ENCODE measurements at regions not wholly inside any gene's neighbourhood (a gene's known extent, or its start where the extent isn't known, plus 50 kb on each side); places are given as distances from the start of the nearest gene placed in this dataset.

GRCh38 chr14:39768589-39768988 lies 336.4 kb upstream of the FBXO33 start:
- H3K36me3 Mint-ChIP-seq (ENCODE audit: low read depth) = no peaks in the 10 kb centered on the region
- no peak for ATAC-seq

GRCh38 chr14:39766397-39767000 lies 334.3 kb upstream of the FBXO33 start:
- DNase-seq (no peak), ATAC-seq (no peak)
- Mint-ChIP-seq H3K27me3 (no peaks in the 10 kb centered on the region), H3K4me1 (peaks cover 11% of the 10 kb centered on the region), H3K36me3 (ENCODE audit: low read depth) (no peaks in the 10 kb centered on the region), H3K4me3 (no peak overlapping the region), H3K27ac (no peak overlapping the region)
- H3K9me3 ChIP-seq (ENCODE audit: control insufficient read depth, low read length, poor library complexity, severe bottlenecking) = no peaks in the 10 kb centered on the region

More at GRCh38 chr14:39768589-39768988, 336.4 kb upstream of the FBXO33 start:
- DNase-seq = no peak
- H3K9me3 ChIP-seq (ENCODE audit: control insufficient read depth, low read length, poor library complexity, severe bottlenecking) = no peaks in the 10 kb centered on the region
- Mint-ChIP-seq H3K27me3 (no peaks in the 10 kb centered on the region), H3K4me1 (peaks cover 4% of the 10 kb centered on the region), H3K27ac (no peak overlapping the region), H3K4me3 (no peak overlapping the region)

- Mint-ChIP-seq H3K4me1 (peaks cover 11% of the 10 kb centered on the region), H3K27me3 (no peaks in the 10 kb centered on the region), H3K27ac (no peak overlapping the region), H3K36me3 (ENCODE audit: low read depth) (no peaks in the 10 kb centered on the region), H3K4me3 (no peak overlapping the region)
- no peak for ATAC-seq
- H3K9me3 ChIP-seq (ENCODE audit: control insufficient read depth, low read length, poor library complexity, severe bottlenecking) = no peaks in the 10 kb centered on the region
- no peak for DNase-seq
Observed at GRCh38 chr14:39765676-39766075, 333.4 kb upstream of the FBXO33 start.

- no peaks in the 10 kb centered on the region for H3K36me3 Mint-ChIP-seq (ENCODE audit: low read depth)
Observed at GRCh38 chr14:39763402-39763890, 331.2 kb upstream of the FBXO33 start.

GRCh38 chr14:39762576-39763401 lies 330.6 kb upstream of the FBXO33 start:
- H3K4me3 Mint-ChIP-seq = peak overlapping the region; percentile 57
- no peaks in the 10 kb centered on the region for H3K27me3 Mint-ChIP-seq
- no peak overlapping the region for H3K27ac Mint-ChIP-seq
- no peaks in the 10 kb centered on the region for H3K36me3 Mint-ChIP-seq (ENCODE audit: low read depth)
- peaks cover 8% of the 10 kb centered on the region for H3K4me1 Mint-ChIP-seq
- H3K9me3 ChIP-seq (ENCODE audit: control insufficient read depth, low read length, poor library complexity, severe bottlenecking) = no peaks in the 10 kb centered on the region
- ATAC-seq = peak; percentile 66
- DNase-seq = no peak

More at GRCh38 chr14:39763402-39763890, 331.2 kb upstream of the FBXO33 start:
- peak overlapping the region; percentile 57 for H3K4me3 Mint-ChIP-seq
- H3K9me3 ChIP-seq (ENCODE audit: control insufficient read depth, low read length, poor library complexity, severe bottlenecking) = no peaks in the 10 kb centered on the region
- H3K27me3 Mint-ChIP-seq = no peaks in the 10 kb centered on the region
- H3K27ac Mint-ChIP-seq = no peak overlapping the region
- peaks cover 11% of the 10 kb centered on the region for H3K4me1 Mint-ChIP-seq
- no peak for DNase-seq
- no peak for ATAC-seq

GRCh38 chr14:39755269-39755878 lies 323.1 kb upstream of the FBXO33 start:
- DNase-seq = no peak
- H3K27ac Mint-ChIP-seq = no peak overlapping the region
- no peaks in the 10 kb centered on the region for H3K27me3 Mint-ChIP-seq
- no peak overlapping the region for H3K4me3 Mint-ChIP-seq
- no peaks in the 10 kb centered on the region for H3K9me3 ChIP-seq (ENCODE audit: control insufficient read depth, low read length, poor library complexity, severe bottlenecking)
- H3K36me3 Mint-ChIP-seq (ENCODE audit: low read depth) = no peaks in the 10 kb centered on the region
- H3K4me1 Mint-ChIP-seq = no peaks in the 10 kb centered on the region
- no peak for ATAC-seq

GRCh38 chr14:39740454-39740853 lies 308.2 kb upstream of the FBXO33 start:
- no peak for ATAC-seq
- H3K4me1 Mint-ChIP-seq = no peaks in the 10 kb centered on the region

GRCh38 chr14:39739796-39740195 lies 307.6 kb upstream of the FBXO33 start:
- ATAC-seq (no peak), DNase-seq (no peak)
- H3K27ac Mint-ChIP-seq = no peak overlapping the region
- H3K9me3 ChIP-seq (ENCODE audit: control insufficient read depth, low read length, poor library complexity, severe bottlenecking) = no peaks in the 10 kb centered on the region
- no peaks in the 10 kb centered on the region for H3K27me3 Mint-ChIP-seq
- no peak overlapping the region for H3K4me3 Mint-ChIP-seq
- no peaks in the 10 kb centered on the region for H3K36me3 Mint-ChIP-seq (ENCODE audit: low read depth)
- H3K4me1 Mint-ChIP-seq = no peaks in the 10 kb centered on the region

More at GRCh38 chr14:39740454-39740853, 308.2 kb upstream of the FBXO33 start:
- Mint-ChIP-seq H3K4me3 (no peak overlapping the region), H3K27ac (no peak overlapping the region), H3K36me3 (ENCODE audit: low read depth) (no peaks in the 10 kb centered on the region), H3K27me3 (no peaks in the 10 kb centered on the region)
- DNase-seq = no peak
- no peaks in the 10 kb centered on the region for H3K9me3 ChIP-seq (ENCODE audit: control insufficient read depth, low read length, poor library complexity, severe bottlenecking)

- Mint-ChIP-seq H3K4me1 (no peaks in the 10 kb centered on the region), H3K4me3 (no peak overlapping the region), H3K27me3 (no peaks in the 10 kb centered on the region), H3K36me3 (ENCODE audit: low read depth) (no peaks in the 10 kb centered on the region), H3K27ac (no peak overlapping the region)
- DNase-seq = no peak
- ATAC-seq = no peak
- no peaks in the 10 kb centered on the region for H3K9me3 ChIP-seq (ENCODE audit: control insufficient read depth, low read length, poor library complexity, severe bottlenecking)
Observed at GRCh38 chr14:39734306-39734705, 302.1 kb upstream of the FBXO33 start.

GRCh38 chr14:39733741-39734140 lies 301.5 kb upstream of the FBXO33 start:
- H3K4me1 Mint-ChIP-seq = no peaks in the 10 kb centered on the region
- no peaks in the 10 kb centered on the region for H3K27me3 Mint-ChIP-seq
- DNase-seq = no peak
- ATAC-seq = no peak
- H3K27ac Mint-ChIP-seq = no peak overlapping the region
- H3K36me3 Mint-ChIP-seq (ENCODE audit: low read depth) = no peaks in the 10 kb centered on the region
- no peak overlapping the region for H3K4me3 Mint-ChIP-seq
- no peaks in the 10 kb centered on the region for H3K9me3 ChIP-seq (ENCODE audit: control insufficient read depth, low read length, poor library complexity, severe bottlenecking)

- no peaks in the 10 kb centered on the region for H3K9me3 ChIP-seq (ENCODE audit: control insufficient read depth, low read length, poor library complexity, severe bottlenecking)
- ATAC-seq (no peak), DNase-seq (no peak)
- no peaks in the 10 kb centered on the region for H3K36me3 Mint-ChIP-seq (ENCODE audit: low read depth)
- no peak overlapping the region for H3K4me3 Mint-ChIP-seq
- no peaks in the 10 kb centered on the region for H3K27me3 Mint-ChIP-seq
- no peaks in the 10 kb centered on the region for H3K4me1 Mint-ChIP-seq
- H3K27ac Mint-ChIP-seq = no peak overlapping the region
Observed at GRCh38 chr14:39731912-39732311, 299.7 kb upstream of the FBXO33 start.

- Mint-ChIP-seq H3K4me1 (no peaks in the 10 kb centered on the region), H3K4me3 (no peak overlapping the region), H3K36me3 (ENCODE audit: low read depth) (no peaks in the 10 kb centered on the region), H3K27me3 (no peaks in the 10 kb centered on the region), H3K27ac (no peak overlapping the region)
- ATAC-seq = no peak
- H3K9me3 ChIP-seq (ENCODE audit: control insufficient read depth, low read length, poor library complexity, severe bottlenecking) = no peaks in the 10 kb centered on the region
- DNase-seq = no peak
Observed at GRCh38 chr14:39726563-39726962, 294.3 kb upstream of the FBXO33 start.

GRCh38 chr14:39722547-39723273 lies 290.5 kb upstream of the FBXO33 start:
- H3K27me3 Mint-ChIP-seq = no peaks in the 10 kb centered on the region
- DNase-seq (no peak), ATAC-seq (no peak)
- H3K9me3 ChIP-seq (ENCODE audit: control insufficient read depth, low read length, poor library complexity, severe bottlenecking) = no peaks in the 10 kb centered on the region
- no peak overlapping the region for H3K27ac Mint-ChIP-seq
- H3K36me3 Mint-ChIP-seq (ENCODE audit: low read depth) = no peaks in the 10 kb centered on the region
- no peak overlapping the region for H3K4me3 Mint-ChIP-seq
- H3K4me1 Mint-ChIP-seq = no peaks in the 10 kb centered on the region
